Natural killer cell (primary cell): ENCODE measurements at regions not wholly inside any gene's neighbourhood (a gene's known extent, or its start where the extent isn't known, plus 50 kb on each side); places are given as distances from the start of the nearest gene placed in this dataset.
"Not testable (repeated sequence)": the region's sequence is repeated elsewhere in the genome, so short reads cannot be mapped to it uniquely, and the experiment has no call there.

Experiments
- ATAC-seq, 3 donors: fragments of 150-1000 bp in 2 of 3; fragments of 200-7000 bp in 1 of 3; cut with Tn5 transposase; 1 replicate in 1 of 3; 2 replicates in 2 of 3; pipeline ENCODE4 v1.10.0; 2021; ENCODE audit warnings: mild to moderate bottlenecking in 2 of 3, moderate library complexity in 2 of 3
- DNase-seq, 2 donors: peaks; one replicate each; pipeline versions ENCODE4 v3.0.0 to v3.0.0-alpha.2; 2013 to 2021; ENCODE audit warnings: mixed read lengths in 1 of 2
- H3K27ac ChIP-seq: one replicate; pipeline ENCODE4 v1.5.1; 2013; ENCODE audit warnings: mild to moderate bottlenecking, low read length
- H3K27me3 ChIP-seq: one replicate; pipeline ENCODE4 v1.6.1; 2013; ENCODE audit warnings: low read length; ENCODE audit not compliant: control insufficient read depth, insufficient read depth
- H3K36me3 ChIP-seq: one replicate; pipeline ENCODE4 v1.6.1; 2013; ENCODE audit warnings: low read length; ENCODE audit not compliant: control insufficient read depth, insufficient read depth
- H3K4me1 ChIP-seq: one replicate; pipeline ENCODE4 v1.6.1; 2013; ENCODE audit warnings: low read length; ENCODE audit not compliant: control insufficient read depth, insufficient read depth
- H3K4me3 ChIP-seq: one replicate; pipeline ENCODE4 v1.5.1; 2013; ENCODE audit warnings: low read length
- H3K9me3 ChIP-seq: one replicate; pipeline ENCODE4 v1.6.1; 2013; ENCODE audit warnings: low read length; ENCODE audit not compliant: control insufficient read depth, insufficient read depth
- H3K27ac Mint-ChIP-seq, 2 donors: one replicate each; pipeline ENCODE4 v1.8.0; 2022; ENCODE audit warnings: mild to moderate bottlenecking in 2 of 2, mixed read lengths in 2 of 2, moderate library complexity in 1 of 2
- H3K27me3 Mint-ChIP-seq, 2 donors: one replicate each; pipeline ENCODE4 v1.8.0; 2022; ENCODE audit warnings: low read depth in 2 of 2, mixed read lengths in 2 of 2
- H3K36me3 Mint-ChIP-seq: one replicate; pipeline ENCODE4 v1.8.0; 2022; ENCODE audit warnings: mixed read lengths
- H3K4me1 Mint-ChIP-seq, 2 donors: one replicate each; pipeline ENCODE4 v1.8.0; 2022; ENCODE audit warnings: mixed read lengths in 2 of 2
- H3K4me3 Mint-ChIP-seq: one replicate; pipeline ENCODE4 v1.8.0; 2022; ENCODE audit warnings: mild to moderate bottlenecking, moderate library complexity, mixed read lengths
- H3K9me3 Mint-ChIP-seq, 2 donors: one replicate each; pipeline ENCODE4 v1.8.0; 2022; ENCODE audit warnings: mixed read lengths in 2 of 2
- WGBS: methylation state at CpG from one replicate; pipeline ENCODE4 v1.1.7; 2013; ENCODE audit warnings: missing lambda C conversion rate; ENCODE audit not compliant: insufficient coverage; 5-methylcytosine and 5-hydroxymethylcytosine counted together
- intact Hi-C: fragments of 100-400 bp; cut with micrococcal nuclease; formaldehyde crosslinking; loops from one replicate; pipeline ENCODE4 v1.14.2; 2022
- TF ChIP-seq, protein P1 (sequence below): fragments of 200-600 bp; IDR thresholded peaks from one replicate; pipeline ENCODE4 v1.8.0; 2022; ENCODE audit warnings: antibody characterized with exemption

DNA sequence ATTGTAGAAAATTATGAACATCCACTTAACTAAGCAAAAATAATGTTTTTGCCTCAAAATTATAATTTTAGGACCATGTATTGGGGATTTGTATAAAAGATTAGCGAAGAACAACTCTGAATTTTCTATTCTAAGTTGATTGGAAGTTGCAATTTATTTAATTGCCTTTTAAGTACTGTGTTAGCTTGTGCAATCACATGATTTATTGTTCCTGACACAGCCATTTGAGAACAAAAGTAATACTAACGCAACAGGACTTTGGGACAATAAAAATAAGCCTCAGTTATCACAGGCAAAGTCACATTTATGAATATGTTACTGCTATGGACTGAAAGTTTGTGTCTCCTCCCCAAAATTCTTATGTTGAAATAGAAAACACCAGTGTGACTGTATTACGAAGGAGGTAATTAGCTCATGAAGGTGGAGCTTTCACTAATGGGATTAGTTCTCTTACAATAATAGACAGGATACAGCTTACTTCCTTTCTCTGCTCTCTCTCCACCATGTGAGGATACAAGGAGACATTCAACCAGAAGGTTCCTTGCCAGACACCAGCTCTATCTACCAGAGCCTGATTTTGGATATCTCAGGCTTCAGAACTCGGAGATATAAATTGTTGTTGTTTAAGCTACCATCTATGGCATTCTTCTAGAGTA lies 745.9 kb downstream of the ZBBX start:
- Histone ChIP-seq H3K4me3 (no peak overlapping the region), H3K27me3 (no peaks in the 10 kb centered on the region), H3K4me1 (no peaks in the 10 kb centered on the region), H3K9me3 (peaks cover 11% of the 10 kb centered on the region), H3K36me3 (no peaks in the 10 kb centered on the region), H3K27ac (no peak overlapping the region)
- H3K36me3 Mint-ChIP-seq, result no peaks in the 10 kb centered on the region
- H3K4me1 Mint-ChIP-seq, result no peaks in the 10 kb centered on the region
- intact Hi-C loops, result no loop called here
- H3K27ac Mint-ChIP-seq, result no peak overlapping the region
- no peak for ATAC-seq
- no peak for DNase-seq
- no peak overlapping the region for H3K4me3 Mint-ChIP-seq
- WGBS, result 80% methylated on average over 2 of the region's 4 CpGs
- TF ChIP-seq, protein P1, sequence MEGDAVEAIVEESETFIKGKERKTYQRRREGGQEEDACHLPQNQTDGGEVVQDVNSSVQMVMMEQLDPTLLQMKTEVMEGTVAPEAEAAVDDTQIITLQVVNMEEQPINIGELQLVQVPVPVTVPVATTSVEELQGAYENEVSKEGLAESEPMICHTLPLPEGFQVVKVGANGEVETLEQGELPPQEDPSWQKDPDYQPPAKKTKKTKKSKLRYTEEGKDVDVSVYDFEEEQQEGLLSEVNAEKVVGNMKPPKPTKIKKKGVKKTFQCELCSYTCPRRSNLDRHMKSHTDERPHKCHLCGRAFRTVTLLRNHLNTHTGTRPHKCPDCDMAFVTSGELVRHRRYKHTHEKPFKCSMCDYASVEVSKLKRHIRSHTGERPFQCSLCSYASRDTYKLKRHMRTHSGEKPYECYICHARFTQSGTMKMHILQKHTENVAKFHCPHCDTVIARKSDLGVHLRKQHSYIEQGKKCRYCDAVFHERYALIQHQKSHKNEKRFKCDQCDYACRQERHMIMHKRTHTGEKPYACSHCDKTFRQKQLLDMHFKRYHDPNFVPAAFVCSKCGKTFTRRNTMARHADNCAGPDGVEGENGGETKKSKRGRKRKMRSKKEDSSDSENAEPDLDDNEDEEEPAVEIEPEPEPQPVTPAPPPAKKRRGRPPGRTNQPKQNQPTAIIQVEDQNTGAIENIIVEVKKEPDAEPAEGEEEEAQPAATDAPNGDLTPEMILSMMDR, result no peak
- peaks cover 5 to 16% of the 10 kb centered on the region in 2 donors for H3K9me3 Mint-ChIP-seq
- no peaks in the 10 kb centered on the region for H3K27me3 Mint-ChIP-seq

DNA sequence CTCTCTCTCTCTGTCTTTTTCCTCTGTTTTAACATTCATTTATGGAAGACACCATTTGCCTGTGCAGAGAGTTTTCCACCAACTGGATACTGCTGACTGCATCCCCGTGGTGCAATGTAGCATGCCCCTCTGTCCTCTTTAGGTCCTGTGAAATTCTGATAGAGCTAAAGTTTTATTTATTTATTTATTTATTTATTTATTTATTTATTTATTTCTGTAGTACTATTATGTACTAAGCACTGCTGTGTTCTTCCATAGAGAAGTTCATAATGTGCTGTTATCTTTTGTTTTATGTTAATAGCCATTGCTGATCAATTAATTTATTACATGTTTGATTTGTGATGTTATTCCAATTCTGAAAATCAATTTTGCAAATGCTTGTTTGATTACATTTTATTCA lies 749.9 kb downstream of the ZBBX start:
- no peaks in the 10 kb centered on the region for H3K27me3 ChIP-seq
- H3K4me3 Mint-ChIP-seq, result no peak overlapping the region
- no peaks in the 10 kb centered on the region for H3K4me1 Mint-ChIP-seq
- no peaks in the 10 kb centered on the region for H3K9me3 ChIP-seq
- H3K4me3 ChIP-seq, result no peak overlapping the region
- 83% methylated on average over 1 of the region's 1 CpG for WGBS
- no peaks in the 10 kb centered on the region for H3K36me3 ChIP-seq
- ATAC-seq (no peak), DNase-seq (no peak)
- no peaks in the 10 kb centered on the region for H3K36me3 Mint-ChIP-seq
- H3K9me3 Mint-ChIP-seq, result peaks cover 4 to 12% of the 10 kb centered on the region in 2 donors
- no peaks in the 10 kb centered on the region for H3K27me3 Mint-ChIP-seq
- H3K4me1 ChIP-seq, result no peaks in the 10 kb centered on the region
- intact Hi-C loops, result no loop called here
- H3K27ac ChIP-seq, result no peak overlapping the region
- no peak overlapping the region for H3K27ac Mint-ChIP-seq
- TF ChIP-seq, protein P1, result no peak

DNA sequence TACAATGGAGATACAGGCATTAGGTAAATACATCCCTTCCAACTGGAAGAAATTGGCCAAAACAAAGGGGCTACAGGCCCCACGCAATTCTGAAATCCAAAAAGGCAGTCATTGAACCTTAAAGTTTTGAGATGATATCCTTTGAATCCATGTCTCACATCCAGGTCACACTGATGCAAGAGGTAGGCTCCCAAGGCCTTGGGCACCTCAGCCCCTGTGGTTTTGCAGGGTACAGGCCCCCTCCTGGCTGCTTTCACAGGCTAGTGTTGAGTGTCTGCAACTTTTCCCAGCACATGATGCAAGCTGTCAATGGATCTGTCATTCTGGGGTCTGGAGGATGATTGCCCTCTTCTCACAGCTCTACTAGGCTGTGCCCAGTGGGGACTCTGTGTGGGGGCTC lies 766.7 kb downstream of the ZBBX start:
- no peaks in the 10 kb centered on the region for H3K36me3 Mint-ChIP-seq
- no peak overlapping the region for H3K4me3 ChIP-seq
- no peak for DNase-seq
- no peak overlapping the region for H3K27ac ChIP-seq
- no peak overlapping the region for H3K4me3 Mint-ChIP-seq
- ATAC-seq, result no peak
- H3K27ac Mint-ChIP-seq, result no peak overlapping the region
- no peaks in the 10 kb centered on the region for H3K36me3 ChIP-seq
- WGBS, result 88% methylated on average over 1 of the region's 1 CpG
- H3K9me3 ChIP-seq, result peaks cover 4% of the 10 kb centered on the region
- intact Hi-C loops, result no loop called here
- H3K4me1 Mint-ChIP-seq, result no peaks in the 10 kb centered on the region
- H3K27me3 ChIP-seq, result no peaks in the 10 kb centered on the region
- TF ChIP-seq, protein P1, result no peak
- H3K9me3 Mint-ChIP-seq, result peaks cover 8 to 12% of the 10 kb centered on the region in 2 donors
- H3K4me1 ChIP-seq, result no peaks in the 10 kb centered on the region
- no peaks in the 10 kb centered on the region for H3K27me3 Mint-ChIP-seq

DNA sequence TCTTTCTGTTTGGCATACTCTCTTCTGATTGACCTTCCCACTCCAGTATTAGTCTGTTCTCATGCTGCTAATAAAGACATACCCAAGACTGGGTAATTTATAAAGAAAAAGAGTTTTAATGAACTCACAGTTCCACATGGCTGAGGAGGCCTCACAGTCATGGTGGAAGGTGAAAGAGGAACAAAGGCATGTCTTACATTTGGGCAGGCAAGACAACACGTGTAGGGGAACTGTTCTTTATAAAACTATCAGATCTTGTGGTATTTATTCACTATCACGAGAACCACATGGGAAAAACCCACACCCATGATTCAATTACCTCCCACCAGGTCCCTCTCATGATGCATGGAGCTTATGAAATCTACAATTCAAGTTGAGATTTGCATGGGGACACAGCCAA lies 767.3 kb downstream of the ZBBX start:
- H3K9me3 ChIP-seq, H3K27ac ChIP-seq, H3K4me3 Mint-ChIP-seq, H3K4me1 ChIP-seq, H3K36me3 Mint-ChIP-seq, H3K27me3 ChIP-seq, DNase-seq, H3K36me3 ChIP-seq, H3K4me1 Mint-ChIP-seq, H3K27me3 Mint-ChIP-seq, H3K27ac Mint-ChIP-seq, ATAC-seq, intact Hi-C loops, H3K4me3 ChIP-seq: not testable (repeated sequence)
- 49% methylated on average over 2 of the region's 2 CpGs for WGBS
- peaks cover 8 to 12% of the 10 kb centered on the region in 2 donors for H3K9me3 Mint-ChIP-seq
